ENCODE measurements at regions not wholly inside any gene's neighbourhood (a gene's known extent, or its start where the extent isn't known, plus 50 kb on each side); places are given as distances from the start of the nearest gene placed in this dataset.
"Not testable (repeated sequence)": the region's sequence is repeated elsewhere in the genome, so short reads cannot be mapped to it uniquely, and the experiment has no call there.

DNA sequence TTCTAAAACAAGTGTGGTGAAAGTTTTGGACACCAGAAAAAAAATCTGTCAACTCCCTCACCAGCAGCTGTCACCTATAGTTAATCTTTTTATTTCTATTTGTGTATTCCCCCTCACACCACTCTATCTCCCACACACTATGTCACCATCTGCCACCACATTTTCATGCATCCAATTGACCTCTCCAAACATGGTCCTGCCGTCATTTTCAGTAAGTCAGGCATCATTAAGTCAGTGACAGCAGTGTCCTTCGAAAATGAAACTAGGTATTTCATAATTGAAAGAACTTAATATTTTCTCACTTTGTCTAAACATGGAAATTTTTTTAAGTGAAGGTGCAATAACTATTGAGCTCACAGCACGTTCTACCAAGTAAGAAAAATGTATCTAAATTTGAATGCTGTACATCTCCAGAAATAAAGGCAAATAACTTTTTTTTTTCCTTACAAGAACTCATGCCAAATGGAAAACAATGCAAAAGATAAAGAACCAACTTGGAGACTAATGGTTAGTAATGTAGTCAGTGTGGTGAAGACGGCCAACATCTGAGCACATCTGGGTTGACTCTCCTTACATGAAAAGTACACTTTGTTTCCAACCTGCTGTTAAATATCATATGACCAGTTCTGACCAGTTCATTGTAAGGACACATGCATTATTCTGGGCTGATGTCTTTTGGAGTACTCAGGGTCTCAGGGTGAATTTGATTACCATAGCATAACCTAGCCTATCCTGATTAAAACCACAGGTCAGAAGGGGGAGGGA is 623.3 kb upstream of the MANEA start:
- ATAC-seq (no peak), DNase-seq (no peak)
- Mint-ChIP-seq H3K9me3 (ENCODE audit: insufficient read depth) (no peaks in the 10 kb centered on the region), H3K36me3 (ENCODE audit: low read depth) (no peaks in the 10 kb centered on the region), H3K27ac (no peak overlapping the region), H3K4me1 (ENCODE audit: low read depth) (no peaks in the 10 kb centered on the region), H3K4me3 (no peak overlapping the region), H3K27me3 (ENCODE audit: low read depth) (no peaks in the 10 kb centered on the region)
- CTCF ChIA-PET = no interaction called here
- POLR2A ChIA-PET = no interaction called here

DNA sequence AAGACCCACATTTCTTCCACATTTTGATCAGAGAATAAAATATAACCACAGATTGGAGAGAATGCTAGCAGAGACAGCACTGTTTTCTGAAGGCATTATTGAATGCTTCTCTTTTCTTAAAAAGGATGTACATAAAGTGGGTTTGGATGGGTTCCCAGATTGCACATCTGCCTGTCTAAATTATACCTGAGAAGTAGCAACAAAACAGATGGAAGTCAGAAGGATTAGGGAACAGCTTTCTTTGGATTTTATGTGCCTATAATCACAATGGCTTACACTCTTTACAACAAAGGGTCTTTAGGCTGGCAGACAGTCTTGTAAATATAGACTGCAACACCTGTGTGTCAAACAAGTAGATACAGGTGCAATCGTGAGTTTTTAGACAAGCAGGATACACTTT is 622.2 kb upstream of the MANEA start:
- POLR2A ChIA-PET = no interaction called here
- H3K36me3 Mint-ChIP-seq (ENCODE audit: low read depth) = no peaks in the 10 kb centered on the region
- H3K27ac Mint-ChIP-seq = no peak overlapping the region
- ATAC-seq = no peak
- H3K27me3 Mint-ChIP-seq (ENCODE audit: low read depth) = no peaks in the 10 kb centered on the region
- DNase-seq = no peak
- CTCF ChIA-PET = no interaction called here
- no peak overlapping the region for H3K4me3 Mint-ChIP-seq
- no peaks in the 10 kb centered on the region for H3K9me3 Mint-ChIP-seq (ENCODE audit: insufficient read depth)
- no peaks in the 10 kb centered on the region for H3K4me1 Mint-ChIP-seq (ENCODE audit: low read depth)

DNA sequence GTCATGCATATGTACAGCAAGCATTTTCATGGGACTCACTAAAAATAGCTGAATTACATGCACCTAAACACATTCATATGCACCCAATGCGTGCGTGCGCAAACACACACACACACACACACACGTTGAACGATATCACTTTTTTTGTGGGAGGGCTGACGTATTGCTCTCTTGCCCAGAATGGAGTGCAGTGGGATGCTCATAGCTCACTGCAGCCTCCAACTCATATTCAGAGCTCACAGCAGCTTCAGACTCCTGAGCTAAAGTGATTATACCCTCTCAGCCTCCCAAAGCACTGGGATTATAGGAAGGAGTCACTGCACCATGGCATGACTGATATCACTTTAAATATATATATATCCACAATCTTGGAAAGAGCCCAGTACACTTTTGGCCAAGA is 620.4 kb upstream of the MANEA start:
- no peak overlapping the region for H3K4me3 Mint-ChIP-seq
- no peaks in the 10 kb centered on the region for H3K9me3 Mint-ChIP-seq (ENCODE audit: insufficient read depth)
- DNase-seq = peak; percentile 26
- no peak overlapping the region for H3K27ac Mint-ChIP-seq
- ChIA-PET CTCF (no interaction called here), POLR2A (no interaction called here)
- ATAC-seq = no peak
- no peaks in the 10 kb centered on the region for H3K4me1 Mint-ChIP-seq (ENCODE audit: low read depth)
- H3K27me3 Mint-ChIP-seq (ENCODE audit: low read depth) = no peaks in the 10 kb centered on the region
- no peaks in the 10 kb centered on the region for H3K36me3 Mint-ChIP-seq (ENCODE audit: low read depth)

DNA sequence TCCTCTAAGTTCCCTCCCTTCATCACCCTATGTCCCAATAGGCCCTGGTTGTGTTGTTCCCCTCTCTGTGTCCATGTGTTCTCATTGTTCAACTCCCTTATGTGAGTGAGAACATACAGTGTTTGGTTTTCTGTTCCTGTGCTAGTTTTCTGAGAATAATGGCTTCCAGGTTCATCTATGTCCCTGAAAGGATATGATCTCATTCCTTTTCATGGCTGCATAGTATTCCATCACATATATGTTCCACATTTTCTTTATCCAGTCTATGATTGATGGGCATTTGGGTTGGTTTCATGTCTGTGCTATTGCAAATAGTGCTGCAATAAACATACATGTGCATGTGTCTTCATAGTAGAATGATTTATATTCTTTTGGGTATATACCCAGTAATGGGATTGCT is 612.6 kb upstream of the MANEA start:
- H3K36me3 Mint-ChIP-seq (ENCODE audit: low read depth); CTCF ChIA-PET; DNase-seq; H3K4me3 Mint-ChIP-seq; ATAC-seq; H3K27me3 Mint-ChIP-seq (ENCODE audit: low read depth); POLR2A ChIA-PET; H3K4me1 Mint-ChIP-seq (ENCODE audit: low read depth); H3K27ac Mint-ChIP-seq: not testable (repeated sequence)
- peaks cover 18% of the 10 kb centered on the region for H3K9me3 Mint-ChIP-seq (ENCODE audit: insufficient read depth)

DNA sequence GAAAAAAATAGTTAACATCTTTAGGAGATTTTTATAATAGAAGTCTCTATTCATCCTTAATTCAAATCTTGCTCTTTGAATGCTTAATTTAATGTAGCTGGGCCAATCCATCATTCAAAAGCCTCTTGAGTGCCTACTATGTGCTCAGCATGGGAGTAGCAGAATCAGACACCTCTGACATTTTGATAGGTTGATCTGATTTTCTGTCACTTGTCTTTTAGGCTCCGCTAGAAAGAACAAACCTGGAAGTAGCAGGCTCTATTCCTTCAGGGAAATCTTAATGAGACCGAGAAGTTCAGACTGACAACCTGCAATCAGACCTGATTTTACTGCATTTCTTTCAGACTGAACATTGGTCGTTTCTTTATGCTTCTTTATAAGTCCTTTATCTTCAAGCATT is 588.6 kb upstream of the MANEA start:
- peaks cover 6% of the 10 kb centered on the region for H3K9me3 Mint-ChIP-seq (ENCODE audit: insufficient read depth)
- no peaks in the 10 kb centered on the region for H3K36me3 Mint-ChIP-seq (ENCODE audit: low read depth)
- ATAC-seq = no peak
- H3K4me3 Mint-ChIP-seq = no peak overlapping the region
- ChIA-PET POLR2A (no interaction called here), CTCF (no interaction called here)
- DNase-seq = no peak
- H3K27me3 Mint-ChIP-seq (ENCODE audit: low read depth) = no peaks in the 10 kb centered on the region
- no peak overlapping the region for H3K27ac Mint-ChIP-seq
- no peaks in the 10 kb centered on the region for H3K4me1 Mint-ChIP-seq (ENCODE audit: low read depth)

DNA sequence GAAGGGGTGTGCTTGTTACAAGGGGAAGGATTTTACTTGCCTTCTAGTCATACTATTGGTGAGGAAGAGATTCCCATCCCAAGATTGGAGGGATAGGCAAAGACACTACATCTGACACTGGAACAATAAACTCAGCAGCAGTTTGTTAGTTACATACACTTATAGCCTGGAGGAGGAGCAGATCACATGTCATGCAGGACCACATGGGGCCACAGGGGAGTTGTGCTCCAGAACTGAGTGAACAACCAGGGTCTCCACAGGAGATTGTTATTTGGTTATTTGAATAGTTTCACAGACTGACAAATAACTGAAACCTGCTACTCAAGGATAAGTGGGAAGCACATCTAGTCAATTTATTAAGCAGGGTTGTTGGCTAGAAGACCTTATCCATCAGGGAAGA is 559.4 kb upstream of the MANEA start:
- no peaks in the 10 kb centered on the region for H3K36me3 Mint-ChIP-seq (ENCODE audit: low read depth)
- POLR2A ChIA-PET = no interaction called here
- ATAC-seq (no peak), DNase-seq (no peak)
- no peaks in the 10 kb centered on the region for H3K4me1 Mint-ChIP-seq (ENCODE audit: low read depth)
- H3K27ac Mint-ChIP-seq = no peak overlapping the region
- no peaks in the 10 kb centered on the region for H3K27me3 Mint-ChIP-seq (ENCODE audit: low read depth)
- CTCF ChIA-PET = no interaction called here
- H3K4me3 Mint-ChIP-seq = no peak overlapping the region
- H3K9me3 Mint-ChIP-seq (ENCODE audit: insufficient read depth) = no peaks in the 10 kb centered on the region
